GM18507 (cell line): ENCODE measurements at regions not wholly inside any gene's neighbourhood (a gene's known extent, or its start where the extent isn't known, plus 50 kb on each side); places are given as distances from the start of the nearest gene placed in this dataset.
"Not testable (repeated sequence)": the region's sequence is repeated elsewhere in the genome, so short reads cannot be mapped to it uniquely, and the experiment has no call there.

ENCODE experiments used
- DNase-seq: peaks from one replicate; pipeline ENCODE4 v3.0.0; 2011; ENCODE audit warnings: low read depth; ENCODE audit not compliant: insufficient read length; ENCODE audit errors: extremely low spot score
- FAIRE-seq: peaks from 2 replicates; lab custom pipeline; 2011; peaks lifted over from hg19 to GRCh38; lab: Jason Lieb, UNC

- DNase-seq, result no peak
- no peak for FAIRE-seq
These were observed 1053.2 kb downstream of the TAF11L14 start for GRCh38 chr5:18687429-18687828.

GRCh38 chr5:18699681-18700080, 1065.4 kb downstream of the TAF11L14 start:
- DNase-seq, result no peak
- no peak for FAIRE-seq

GRCh38 chr5:18702821-18703220, 1068.6 kb downstream of the TAF11L14 start:
- no peak for FAIRE-seq
- no peak for DNase-seq

GRCh38 chr5:18712936-18713485, 1078.8 kb downstream of the TAF11L14 start:
- DNase-seq (no peak), FAIRE-seq (no peak)

DNA sequence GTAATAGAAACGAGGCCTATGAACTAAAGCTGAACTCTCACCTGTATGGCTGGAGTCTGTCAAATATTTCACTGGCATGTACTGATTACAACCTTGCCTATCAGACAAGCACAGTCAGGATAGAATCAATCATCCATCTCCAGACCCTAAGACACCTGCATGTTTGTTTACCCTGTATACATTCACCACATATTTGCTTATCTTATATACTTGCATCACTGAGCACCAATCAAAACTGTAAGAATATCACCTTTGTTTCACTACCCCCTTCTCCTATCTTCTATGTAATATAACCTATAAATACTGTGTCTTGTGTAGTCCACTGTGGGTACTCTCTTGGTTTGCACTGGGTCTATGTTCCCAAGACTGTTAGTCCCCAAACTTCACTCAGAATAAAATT, 1085.7 kb downstream of the TAF11L14 start:
- DNase-seq, result no peak
- peak; percentile 62 for FAIRE-seq

- FAIRE-seq (no peak), DNase-seq (no peak)
These were observed 1098.6 kb downstream of the TAF11L14 start for GRCh38 chr5:18732556-18733479.

- no peak for FAIRE-seq
- no peak for DNase-seq
These were observed 1101.8 kb downstream of the TAF11L14 start for GRCh38 chr5:18736051-18736398.

- DNase-seq, FAIRE-seq: not testable (repeated sequence)
These were observed 1102.5 kb downstream of the TAF11L14 start for GRCh38 chr5:18736736-18737135.

DNA sequence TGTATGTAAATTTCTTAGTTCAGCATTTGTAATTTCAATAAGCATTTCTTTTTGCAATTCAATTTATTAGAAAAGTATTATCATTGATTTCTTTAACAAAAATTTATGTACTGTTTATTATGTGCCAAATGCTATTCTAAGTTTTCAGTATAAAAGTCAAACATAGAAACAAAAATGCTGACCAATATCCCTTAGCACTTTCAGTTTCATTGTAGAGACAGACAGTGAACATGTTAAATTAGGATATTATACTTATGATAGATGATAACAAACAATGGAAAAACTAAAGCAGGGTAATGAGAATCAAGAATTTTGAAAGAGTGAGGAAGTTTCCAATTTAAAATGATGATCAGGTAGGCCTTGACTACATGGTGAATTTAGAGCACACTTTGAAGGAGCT, 1106.0 kb downstream of the TAF11L14 start:
- FAIRE-seq, result peak; percentile 59
- no peak for DNase-seq

GRCh38 chr5:18742830-18743229, 1108.6 kb downstream of the TAF11L14 start:
- FAIRE-seq (no peak), DNase-seq (no peak)

GRCh38 chr5:18744441-18744840, 1110.2 kb downstream of the TAF11L14 start:
- DNase-seq (no peak), FAIRE-seq (no peak)

DNA sequence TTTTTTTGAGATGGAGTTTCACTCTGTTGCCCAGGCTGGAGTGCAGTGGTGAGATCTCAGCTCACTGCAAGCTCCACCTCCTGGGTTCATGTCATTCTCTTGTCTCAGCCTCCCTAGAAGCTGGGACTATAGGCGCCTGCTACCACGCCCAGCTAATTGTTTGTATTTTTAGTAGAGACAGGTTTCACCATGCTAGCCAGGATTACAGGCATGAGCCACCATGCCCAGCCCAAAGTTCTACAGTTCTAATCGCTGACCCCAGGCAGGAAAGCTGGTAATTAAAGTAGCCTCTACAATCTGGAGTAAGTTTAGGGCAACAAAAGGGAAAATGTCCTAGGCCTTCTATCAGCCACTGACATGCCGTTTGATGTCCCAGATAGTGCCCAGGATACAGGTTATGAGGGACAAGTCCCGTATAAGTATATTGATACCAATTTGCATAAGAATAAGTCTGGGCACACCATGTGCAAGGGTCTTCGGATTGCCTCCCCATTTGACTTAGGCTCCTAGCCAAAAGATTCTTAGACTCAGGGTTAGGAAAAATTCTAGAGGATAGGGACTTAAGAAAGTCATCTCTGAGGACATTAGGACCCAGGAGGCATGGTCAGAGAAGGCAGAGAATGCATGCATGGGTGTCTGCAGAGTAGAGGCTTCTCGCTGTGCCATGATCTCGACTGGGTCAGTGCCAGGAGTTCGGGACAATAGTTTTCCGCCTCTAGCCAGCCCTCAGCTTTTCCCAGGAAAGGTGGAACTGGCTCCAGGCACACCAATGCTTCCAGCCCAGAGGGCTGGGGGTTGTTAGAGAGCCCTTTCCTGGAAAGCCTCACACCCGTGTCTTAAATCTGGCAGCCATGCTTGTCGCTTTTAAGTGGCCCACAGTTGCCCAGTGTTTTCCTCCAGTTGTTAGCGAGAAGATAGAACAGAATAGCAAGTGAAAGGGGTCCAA, 1111.1 kb downstream of the TAF11L14 start:
- no peak for DNase-seq
- FAIRE-seq, result peak; percentile 95

- DNase-seq, result peak; percentile 29
- no peak for FAIRE-seq
These were observed 1111.8 kb downstream of the TAF11L14 start for GRCh38 chr5:18745988-18746615.

DNA sequence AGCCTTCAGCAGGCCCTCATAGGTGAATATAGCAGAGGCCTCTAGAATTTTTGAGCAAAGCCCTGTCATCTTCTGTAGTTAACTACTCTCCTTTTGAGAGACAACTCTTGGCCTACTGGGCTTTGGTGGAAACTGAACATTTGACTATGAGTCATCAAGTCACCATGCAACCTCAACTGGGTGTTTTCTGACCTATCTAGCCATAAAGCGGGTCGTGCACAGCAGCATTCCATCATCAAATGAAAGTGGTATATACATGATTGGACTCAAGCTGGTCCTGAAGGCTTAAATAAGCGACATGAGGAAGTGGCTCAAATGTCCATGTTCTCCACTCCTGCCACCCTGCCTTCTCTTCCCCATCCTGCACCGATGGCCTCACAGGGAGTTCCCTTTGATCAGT, 1115.5 kb downstream of the TAF11L14 start:
- DNase-seq (no peak), FAIRE-seq (no peak)

DNA sequence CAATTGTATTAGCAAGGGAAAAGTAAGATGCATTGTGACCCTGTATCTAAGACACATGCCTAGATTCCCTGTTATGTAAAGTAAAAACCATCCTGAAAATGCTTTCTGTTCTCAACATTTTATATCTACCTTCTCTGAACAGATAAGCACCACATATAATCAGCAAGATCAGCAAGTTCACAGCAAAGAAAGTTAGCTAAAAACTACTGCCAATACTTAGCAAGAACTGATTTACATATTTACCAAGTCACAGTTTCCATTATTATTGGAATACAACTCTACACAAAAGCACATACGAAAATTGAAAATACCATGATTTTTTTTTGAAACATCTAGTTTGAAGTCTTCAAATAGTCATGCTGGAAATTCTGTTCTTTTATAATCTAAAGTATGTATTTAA, 1118.1 kb downstream of the TAF11L14 start:
- no peak for DNase-seq
- no peak for FAIRE-seq

DNA sequence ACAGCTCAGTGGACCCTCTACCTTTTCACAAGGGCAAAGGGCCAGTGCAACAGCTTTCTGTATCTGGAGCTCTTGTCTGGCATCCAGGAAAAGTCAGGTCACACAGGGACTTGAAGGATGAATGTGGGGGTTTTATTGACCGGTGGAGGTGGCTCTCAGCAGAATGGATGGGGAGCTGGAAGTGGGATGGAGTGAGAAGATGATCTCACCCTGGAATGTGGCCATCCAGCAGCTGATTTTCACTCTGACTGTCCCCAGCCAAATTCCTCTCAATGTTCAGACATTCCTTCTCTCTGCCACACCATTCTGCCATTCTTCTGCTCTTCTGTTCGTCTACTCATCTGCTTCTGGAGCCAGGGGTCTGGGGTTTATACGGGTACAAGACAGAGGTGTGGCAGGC, 1119.9 kb downstream of the TAF11L14 start:
- DNase-seq (no peak), FAIRE-seq (no peak)

DNA sequence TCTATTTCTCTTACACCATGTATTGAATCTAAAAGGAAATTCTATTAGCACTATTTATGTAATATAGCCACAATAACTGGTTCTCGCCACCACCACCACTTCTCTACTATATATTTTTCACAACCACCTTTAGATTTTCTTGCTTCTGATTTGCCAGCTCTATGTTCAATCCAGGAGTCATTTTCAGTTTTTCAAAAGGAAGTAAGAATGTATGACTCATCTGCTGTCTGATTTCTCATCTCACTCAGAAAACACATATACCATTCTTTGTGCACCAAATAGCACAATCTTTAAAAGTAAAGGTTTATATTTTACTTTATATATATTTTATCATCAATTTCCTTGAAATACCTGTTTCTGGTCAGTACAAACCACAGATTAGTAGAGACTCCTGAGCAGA, 1127.5 kb downstream of the TAF11L14 start:
- no peak for DNase-seq
- FAIRE-seq, result no peak

DNA sequence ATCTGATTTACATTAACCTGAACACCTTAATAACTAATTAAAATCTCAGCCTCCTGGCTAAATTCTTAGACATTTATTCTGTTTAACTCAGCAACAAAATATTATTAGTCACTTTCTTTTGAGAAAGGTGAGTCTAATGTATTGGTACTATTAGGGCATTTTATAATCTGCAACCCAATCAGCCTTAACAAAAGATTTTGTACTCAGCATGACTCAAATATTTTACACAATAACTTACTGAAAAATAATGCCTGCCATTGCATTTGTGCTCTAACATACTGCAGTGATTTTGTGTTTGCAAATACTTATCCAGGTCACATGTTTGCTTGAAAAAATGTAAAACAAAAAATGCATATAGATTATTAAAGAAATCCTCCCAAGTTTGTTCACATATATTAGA, 1129.9 kb downstream of the TAF11L14 start:
- FAIRE-seq (no peak), DNase-seq (no peak)

DNA sequence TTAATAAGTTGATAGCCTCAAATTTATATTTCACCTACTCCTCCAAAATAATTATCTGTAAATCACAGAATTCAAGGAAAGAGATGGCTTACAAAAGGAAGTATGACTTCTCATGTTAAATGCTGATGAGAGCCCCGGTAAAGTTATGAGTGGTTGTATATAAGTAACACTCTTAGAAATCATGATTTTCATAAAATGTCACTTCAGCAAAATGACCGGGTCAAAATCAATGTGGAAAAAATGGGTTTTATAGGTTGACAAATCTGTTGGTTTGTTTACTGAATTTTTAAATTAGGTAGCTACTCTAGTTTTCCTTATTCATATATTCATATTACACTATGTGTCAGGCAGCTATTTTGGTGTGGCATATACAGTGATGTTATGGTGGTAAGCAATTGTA, 1131.0 kb downstream of the TAF11L14 start:
- no peak for DNase-seq
- FAIRE-seq, result no peak
